GM19239 (cell line): ENCODE measurements at regions not wholly inside any gene's neighbourhood (a gene's known extent, or its start where the extent isn't known, plus 50 kb on each side); places are given as distances from the start of the nearest gene placed in this dataset.
"Not testable (repeated sequence)": the region's sequence is repeated elsewhere in the genome, so short reads cannot be mapped to it uniquely, and the experiment has no call there.

Experiments used
- DNase-seq: peaks from one replicate; pipeline ENCODE4 v3.0.0; 2011; ENCODE audit warnings: low spot score; ENCODE audit not compliant: insufficient read length
- FAIRE-seq: peaks from 2 replicates; lab custom pipeline; 2011; peaks lifted over from hg19 to GRCh38; lab: Jason Lieb, UNC

DNA sequence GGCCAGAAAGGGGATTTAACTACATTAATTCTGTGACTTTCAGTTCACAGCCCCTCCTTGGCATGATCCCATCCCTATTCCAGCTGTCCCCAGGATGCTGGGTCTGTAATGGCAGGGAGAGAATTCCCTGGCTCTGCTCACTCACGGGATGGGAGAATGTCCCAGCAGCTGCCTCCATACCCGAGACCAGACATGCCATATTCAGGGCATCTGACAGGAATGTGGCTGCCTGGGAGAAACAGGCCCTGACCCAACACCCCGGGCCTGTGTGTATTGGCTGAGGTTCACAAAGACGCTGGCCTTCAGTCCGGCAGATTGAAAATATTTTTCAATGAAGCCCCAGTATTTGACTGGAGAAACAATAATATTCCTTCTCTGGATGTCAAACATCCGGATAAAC, 83.6 kb upstream of the SMAD3 start:
- FAIRE-seq (no peak), DNase-seq (no peak)

DNA sequence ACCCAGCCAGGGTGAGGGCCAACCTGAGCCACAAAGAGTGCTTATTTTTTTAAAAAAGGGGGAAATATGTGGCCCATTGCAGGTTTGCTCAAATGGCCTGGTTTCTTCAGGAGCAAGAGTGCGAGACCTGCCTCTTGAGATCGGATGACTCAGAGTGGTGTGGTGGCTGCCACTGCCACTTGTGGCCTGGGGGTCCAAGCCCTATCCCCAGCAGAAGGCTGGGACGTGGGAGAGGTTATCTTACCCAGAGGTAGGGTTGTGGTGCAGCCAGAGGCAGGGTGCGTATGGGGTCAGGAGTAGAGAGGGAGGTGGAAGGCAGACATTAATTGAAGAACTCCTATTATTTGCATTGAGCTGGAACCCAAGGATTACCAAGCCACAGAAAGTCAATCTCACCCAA, 83.2 kb upstream of the SMAD3 start:
- DNase-seq = no peak
- no peak for FAIRE-seq

DNA sequence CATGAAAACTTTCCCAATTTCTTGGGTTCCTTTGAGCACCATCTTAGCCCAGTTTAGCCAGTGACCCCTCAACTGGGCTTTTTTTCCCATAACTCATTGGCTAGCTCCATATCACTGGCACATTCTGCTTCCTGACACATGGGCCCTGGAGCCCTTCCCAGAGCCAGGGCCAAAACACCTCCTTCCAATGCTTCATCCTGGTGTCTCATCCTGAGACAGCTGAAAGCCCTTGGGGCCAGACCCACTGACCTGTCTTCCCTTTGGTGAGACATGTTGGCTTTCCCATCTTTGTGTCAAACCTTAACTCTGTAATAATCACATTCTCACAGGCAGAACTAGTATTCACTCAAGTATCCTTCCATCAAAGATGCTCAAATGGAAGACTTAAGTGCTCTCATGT, 82.6 kb upstream of the SMAD3 start:
- DNase-seq = no peak
- no peak for FAIRE-seq

DNA sequence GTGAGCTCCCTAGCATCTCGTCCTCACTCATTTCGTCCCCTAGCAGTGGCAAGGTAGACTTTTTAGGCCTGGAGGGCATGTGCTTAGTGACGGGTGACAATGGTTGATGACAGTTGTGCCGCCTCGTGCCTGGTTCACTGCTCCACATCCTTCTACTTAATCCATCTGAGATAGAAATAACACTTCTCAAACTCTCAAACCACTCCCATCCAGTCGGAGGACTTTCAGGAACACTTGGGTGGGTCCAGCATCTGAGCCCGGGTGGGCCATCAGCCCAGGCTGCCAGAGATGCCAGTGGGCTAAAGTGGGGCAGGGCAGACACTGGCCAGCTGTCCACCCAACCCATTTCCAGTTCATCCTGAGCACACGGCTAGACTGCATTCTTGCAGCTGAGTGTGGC, 79.7 kb upstream of the SMAD3 start:
- FAIRE-seq = no peak
- no peak for DNase-seq

DNA sequence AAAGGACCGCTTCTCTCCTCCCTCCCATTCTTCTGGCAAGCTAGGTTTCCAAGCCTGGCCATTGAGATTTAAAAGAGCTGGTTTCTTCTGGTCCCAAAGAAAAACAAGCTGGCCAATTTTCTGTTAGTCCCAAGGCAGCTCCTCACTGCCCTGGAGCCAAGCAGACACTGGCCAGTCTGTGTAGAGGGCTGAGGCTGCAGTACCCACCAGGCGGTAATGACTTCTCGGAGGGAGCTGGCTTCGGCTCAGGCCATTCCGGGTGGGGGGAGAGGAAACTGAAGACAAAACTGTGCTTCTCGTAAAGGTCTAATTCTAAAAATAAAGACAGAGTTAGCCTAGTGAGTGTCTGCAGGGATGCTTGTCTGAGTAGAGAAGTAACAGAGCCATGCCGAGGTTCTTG, 78.5 kb upstream of the SMAD3 start:
- DNase-seq = no peak
- no peak for FAIRE-seq

DNA sequence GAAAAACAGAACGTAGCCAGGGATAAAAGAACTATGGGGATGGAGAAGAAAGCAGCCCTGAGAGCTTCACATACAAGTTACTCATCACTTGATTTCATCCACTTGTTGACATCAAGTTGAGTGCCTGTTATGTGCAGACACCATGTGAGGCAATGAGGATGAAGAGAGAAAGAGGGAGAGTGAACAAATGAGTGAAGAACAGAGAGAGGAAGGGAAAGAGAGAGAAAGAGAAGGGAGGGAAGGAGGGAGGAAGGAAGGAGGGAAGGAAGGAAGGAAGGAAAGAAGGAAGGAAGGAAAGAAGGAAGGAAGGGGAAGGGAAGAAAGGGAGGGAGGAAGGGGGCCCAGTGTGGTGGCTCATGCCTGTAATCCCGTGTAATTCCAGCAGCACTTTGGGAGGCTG, 72.3 kb upstream of the SMAD3 start:
- no peak for FAIRE-seq
- DNase-seq = no peak

DNA sequence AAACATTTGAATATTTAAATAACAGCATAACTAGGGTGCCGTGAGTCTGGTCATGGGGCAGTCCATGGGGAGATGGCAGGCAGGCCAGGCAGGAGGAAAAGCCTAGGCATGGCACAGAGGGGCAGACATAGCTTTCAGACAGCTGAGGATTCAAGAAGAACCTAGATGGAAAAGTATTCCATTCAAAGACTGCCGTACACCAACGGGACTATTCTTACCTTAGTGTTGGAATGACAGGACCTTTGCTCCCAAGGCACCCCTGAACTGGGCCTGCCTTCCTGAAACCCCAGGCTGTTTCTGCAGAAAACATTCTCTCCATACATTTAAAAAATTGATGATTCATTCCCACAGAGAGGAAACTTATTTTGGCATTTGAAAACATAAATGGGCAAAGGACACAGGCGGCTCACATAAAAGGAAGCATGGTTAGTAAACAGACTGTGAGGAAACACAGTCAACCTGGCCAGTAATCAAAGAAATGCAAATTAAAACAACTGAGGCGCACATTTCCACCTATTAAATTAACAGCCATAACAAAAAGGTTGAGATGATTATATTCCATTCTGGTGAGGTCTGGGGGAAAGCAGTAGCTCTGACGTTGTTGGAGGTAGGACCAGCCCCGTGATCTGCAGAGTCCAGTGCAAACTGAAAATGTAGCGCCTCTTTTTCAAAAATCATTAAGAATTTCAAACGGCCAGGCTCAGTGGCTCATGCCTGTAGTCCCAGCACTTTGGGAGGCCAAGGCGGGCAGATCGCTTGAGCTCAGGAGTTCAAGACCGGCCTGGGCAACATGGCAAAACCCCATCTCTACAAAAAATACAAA, 71.3 kb upstream of the SMAD3 start:
- no peak for FAIRE-seq
- no peak for DNase-seq

DNA sequence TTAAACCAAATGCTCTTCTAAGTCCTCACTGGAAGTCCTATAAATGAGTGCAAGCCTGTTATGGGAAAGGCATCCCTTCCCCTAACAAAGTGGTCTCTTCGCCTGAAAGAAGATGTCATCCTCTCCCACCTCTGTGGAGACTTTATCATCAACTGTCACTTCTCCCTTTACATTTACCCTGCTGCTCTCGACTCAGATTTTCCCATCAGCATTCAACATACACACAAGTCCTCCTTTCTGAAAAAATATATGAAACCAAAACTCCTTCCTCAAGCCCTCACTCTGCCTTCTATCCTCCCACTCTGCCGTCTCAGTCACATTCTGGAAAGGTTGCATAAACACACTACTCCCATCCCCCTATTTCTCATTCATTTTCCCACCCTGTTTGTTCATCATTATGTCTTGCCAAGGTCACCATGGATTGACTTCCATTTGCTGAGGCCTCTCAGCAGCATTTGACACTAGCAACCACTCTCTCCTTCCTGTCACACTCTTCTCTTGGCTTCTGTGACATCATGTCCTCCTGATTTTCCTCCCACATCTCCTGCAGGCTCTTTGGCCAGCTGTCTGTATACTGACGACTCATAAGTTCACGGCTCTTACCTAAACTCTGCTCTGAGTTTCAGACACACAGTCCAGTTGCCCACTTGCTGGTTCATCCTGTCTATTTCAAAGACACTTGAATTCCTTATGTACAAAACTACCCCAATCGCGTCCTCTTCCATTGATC, 70.3 kb upstream of the SMAD3 start:
- no peak for FAIRE-seq
- DNase-seq = no peak

DNA sequence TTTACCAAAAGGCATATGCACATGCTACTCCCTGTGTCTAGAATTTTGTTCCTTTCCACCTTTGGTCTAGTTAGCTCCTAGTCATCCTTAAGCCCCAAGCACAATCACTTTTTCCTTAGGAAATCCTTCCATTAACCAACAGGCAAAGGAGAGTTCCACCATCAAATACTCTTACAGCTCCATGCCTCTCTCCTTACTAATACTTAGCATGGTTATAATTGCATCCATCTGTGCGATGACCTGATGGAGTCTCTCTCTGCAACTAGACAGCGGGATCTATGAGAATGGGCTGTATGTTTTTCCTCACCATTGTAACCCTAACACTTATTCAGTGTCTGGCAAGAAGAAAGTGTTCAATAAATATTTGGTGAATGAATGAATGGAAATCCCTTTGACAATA, 69.3 kb upstream of the SMAD3 start:
- FAIRE-seq (no peak), DNase-seq (no peak)

DNA sequence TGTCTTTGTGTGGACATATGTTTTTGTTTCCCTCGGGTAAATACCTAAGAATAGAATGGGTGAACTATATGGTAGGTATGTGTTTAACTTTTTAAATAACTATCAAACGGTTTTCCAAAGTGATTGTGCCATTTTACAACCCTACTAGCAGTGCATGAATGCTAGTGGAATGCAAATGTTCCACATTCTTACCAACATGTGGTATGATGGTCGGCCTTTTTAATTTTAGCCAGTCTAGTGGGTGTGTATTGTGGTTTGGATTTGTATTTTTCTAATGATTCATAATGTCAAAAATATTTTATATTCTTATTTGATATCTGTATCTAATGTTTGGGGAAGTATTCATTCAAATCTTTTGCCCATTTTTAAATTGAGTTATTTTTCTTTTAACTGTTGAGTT, 68.2 kb upstream of the SMAD3 start:
- FAIRE-seq (no peak), DNase-seq (no peak)

DNA sequence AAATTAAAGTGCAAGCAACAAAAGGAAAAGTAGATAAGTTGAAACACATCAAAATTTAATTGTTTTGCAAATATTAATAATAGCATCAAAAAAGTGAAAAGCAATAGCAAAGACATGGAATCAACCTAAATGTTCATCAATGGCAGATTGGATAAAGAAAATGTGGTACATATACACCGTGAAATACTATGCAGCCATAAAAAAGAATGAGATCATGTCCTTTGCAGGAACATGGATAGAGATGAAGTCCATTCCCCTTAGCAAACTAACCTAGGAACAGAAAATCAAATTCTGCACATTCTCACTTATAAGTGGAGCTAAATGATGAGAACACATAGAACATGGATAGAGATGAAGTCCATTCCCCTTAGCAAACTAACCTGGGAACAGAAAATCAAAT, 67.2 kb upstream of the SMAD3 start:
- not testable (repeated sequence) for FAIRE-seq, DNase-seq

DNA sequence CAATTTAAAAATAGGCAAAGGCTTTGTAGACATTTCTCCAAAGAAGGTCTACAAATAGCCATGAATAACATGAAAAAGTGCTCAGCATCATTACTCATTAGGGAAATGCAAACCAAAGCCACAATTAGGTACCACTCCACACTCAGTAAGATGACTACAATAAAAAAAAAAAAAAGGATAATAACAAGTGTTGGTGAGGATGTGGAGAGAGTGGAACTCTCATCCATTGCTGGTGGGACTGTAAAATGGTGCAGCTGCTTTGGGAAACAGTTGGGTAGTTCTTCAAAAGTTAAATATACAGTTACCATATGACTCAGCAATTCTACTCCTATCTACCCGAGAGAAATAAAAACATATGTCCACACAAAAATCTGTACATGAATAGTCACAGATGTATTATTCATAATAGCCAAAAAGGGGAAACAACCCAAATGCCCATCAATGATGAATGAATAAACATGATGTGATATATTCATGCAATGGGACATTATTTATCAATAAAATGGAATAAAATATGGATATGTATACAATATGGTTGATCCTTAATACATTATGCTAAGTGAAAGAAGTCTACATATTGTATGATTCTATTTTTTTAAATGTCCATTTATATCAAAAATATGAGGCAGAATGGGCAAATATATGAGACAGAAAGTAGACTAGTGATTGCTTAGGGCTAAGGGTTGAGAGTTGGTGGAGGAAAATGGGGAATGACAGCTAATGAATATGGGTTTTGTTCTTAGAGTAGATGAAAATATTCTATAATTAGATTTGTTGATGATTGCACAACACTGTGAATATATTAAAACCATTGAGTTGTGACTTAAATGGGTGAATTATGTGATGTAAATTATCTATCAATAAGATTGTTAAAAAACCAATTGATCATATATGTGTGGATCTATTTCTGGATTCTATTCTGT, 66.1 kb upstream of the SMAD3 start:
- no peak for FAIRE-seq
- no peak for DNase-seq

DNA sequence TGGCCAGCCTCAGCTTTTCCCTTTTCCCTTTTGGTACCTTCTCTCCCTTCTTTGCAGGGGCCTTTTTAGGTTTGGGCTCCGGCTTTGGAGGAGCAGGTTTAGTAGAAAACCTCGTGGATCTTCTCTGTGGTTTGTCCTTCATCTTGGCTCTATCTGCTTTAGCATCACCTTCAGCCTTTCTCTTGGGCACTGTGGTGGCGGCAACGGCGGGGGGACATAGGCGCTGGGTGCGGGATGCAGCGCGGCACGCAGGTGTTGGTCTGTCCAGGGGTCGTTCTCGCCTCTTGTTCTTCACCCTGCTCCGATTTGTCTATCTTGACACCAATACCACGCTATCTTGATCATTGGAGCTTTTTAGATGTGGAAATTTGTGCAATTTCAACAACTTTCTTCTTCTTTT, 64.5 kb upstream of the SMAD3 start:
- DNase-seq (no peak), FAIRE-seq (no peak)

DNA sequence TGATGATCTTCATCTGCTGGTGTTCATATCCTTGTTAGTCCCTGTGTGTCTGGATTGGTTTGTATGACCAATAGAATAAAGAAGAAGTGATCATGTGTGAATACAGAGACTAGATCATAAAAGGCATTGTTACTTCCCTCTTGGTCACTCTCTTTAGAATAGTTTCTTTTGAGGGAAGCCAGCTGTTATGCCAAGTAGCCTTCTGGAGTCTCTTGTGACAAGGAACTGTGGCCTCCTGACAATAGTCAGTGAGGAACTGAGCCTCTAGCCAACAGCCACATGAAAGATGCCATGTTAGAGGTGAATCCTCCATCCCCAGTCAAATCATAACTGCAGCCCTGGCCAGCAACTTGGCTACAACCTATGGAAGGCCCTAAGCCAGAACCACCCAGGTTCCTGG, 63.0 kb upstream of the SMAD3 start:
- FAIRE-seq = no peak
- no peak for DNase-seq

DNA sequence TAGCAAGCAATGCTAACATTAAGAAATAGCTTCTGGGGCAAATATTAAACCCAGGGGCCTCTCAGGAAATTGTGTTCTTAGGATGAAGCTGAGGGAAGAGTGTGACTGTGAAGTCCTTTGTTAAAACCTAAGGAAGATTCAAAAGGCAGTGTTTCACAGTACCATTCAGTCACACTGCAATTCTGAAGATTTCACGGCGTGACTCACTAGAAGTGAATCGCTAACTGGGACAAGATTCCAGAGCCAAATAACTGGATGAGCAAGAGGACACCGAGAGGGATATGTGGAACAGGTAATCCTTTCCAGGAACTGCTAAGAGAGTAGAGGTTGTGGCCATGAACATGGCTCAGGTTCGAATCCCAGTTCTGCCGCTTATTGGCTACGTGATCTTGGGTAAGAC, 61.8 kb upstream of the SMAD3 start:
- no peak for DNase-seq
- no peak for FAIRE-seq

DNA sequence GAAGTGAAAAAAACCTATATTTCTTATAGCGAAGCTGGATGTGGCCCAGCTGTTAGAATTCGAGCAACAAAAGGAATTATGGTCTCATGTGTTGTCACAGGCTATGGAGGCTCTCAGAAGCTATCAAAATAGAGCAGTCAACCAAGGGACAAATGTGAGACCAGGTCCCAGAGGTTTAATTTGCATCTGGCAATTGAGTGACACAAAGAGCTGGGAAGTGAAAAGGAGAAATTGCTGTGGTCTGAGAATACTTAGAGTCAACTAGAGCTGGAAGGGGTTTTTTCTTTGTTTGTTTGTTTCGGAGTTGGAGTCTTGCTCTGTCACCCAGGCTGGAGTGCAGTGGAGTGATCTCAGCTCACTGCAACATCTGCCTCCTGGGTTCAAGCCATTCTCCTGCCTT, 61.3 kb upstream of the SMAD3 start:
- DNase-seq (no peak), FAIRE-seq (no peak)

DNA sequence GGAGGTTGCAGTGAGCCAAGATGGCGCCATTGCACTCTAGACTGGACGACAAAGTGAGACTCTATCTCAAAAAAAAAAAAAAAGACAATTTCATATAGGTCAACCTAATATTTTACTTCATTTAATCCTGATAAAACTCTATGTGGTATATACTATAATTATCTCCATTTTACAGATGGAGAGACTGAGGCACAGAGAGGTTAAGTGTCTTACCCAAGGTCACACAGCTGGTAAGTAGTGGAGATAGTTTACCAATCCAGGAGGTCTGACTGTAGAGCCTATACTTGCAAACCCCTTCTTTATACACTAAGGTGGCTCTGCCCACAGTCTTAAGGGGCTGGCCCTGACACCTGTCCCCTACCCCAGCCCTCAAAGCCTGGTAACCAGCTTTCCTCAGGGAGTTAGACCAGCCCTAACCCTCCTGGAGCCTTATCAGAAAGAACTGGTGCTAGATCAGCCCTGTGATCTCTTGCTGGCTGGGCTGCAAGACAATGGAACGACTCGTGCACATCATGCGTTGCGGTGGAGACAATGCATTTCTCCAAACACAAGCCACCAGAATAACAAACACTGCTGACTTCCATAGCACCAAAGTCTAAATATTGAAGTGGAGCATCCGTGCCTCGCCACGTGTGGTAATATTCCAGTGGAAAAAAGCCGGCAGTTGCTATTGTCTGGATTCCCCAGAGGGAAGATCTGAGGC, 60.0 kb upstream of the SMAD3 start:
- FAIRE-seq = no peak
- no peak for DNase-seq

DNA sequence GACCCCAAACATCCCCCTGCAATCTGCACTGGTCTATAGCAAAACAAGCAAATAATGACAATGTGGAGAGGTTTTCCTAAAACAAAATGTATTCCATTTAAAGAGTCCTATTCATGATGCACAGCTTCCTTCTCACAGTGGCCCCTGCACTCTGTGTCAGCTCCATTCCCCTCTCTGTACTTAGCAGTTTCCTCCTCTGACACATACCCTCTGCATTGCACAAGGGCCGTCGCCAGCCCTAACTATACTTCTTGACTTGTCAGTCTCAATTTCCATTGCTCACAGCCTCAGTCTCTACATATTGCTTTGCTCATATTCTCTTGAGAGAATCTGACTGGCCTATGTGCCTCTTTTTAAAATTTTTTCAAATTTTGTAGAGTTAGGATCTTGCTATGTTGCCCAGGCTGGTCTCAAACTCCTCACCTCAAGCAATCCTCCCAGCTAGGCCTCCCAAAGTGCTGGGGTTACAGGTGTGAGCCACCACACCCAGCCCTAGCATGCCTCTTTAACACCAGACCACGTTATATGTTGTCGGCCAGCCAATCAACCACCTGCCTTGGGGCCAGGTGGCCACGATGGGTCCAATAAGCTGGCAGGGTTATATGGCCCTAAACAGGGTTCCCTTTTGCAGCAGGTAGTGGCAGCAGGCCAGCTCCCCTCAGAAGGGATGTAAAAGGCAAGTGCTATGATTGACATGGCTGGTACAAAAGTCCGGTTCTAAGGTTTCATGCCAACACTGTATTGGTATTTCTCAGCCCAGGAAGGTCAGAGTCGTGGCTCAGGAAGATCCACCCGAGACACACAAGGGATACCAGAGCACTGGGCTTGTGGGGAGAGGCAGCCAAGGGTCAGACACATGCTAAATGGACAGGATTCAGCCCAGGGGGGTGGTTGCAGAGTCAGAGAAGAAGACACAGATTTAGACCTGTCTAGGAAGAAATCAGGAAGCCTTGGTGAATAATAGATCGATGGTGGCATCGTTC, 59.0 kb upstream of the SMAD3 start:
- FAIRE-seq (no peak), DNase-seq (no peak)
